GM23248 (cell line): ENCODE measurements at regions not wholly inside any gene's neighbourhood (a gene's known extent, or its start where the extent isn't known, plus 50 kb on each side); places are given as distances from the start of the nearest gene placed in this dataset.

Experiments
- EZH2 ChIP-seq: fragments of 200-600 bp; sonication (generic); IDR thresholded peaks from 2 replicates; pipeline ENCODE4 v1.6.1; 2018; ENCODE audit warnings: antibody characterized with exemption, mild to moderate bottlenecking; ENCODE audit not compliant: insufficient read depth, poor library complexity, severe bottlenecking
- EZH2phosphoT487 ChIP-seq: fragments of 200-600 bp; sonication (generic); IDR thresholded peaks from 2 replicates; pipeline ENCODE4 v1.6.1; 2018; ENCODE audit warnings: antibody characterized with exemption, moderate library complexity, mild to moderate bottlenecking, low read depth; ENCODE audit not compliant: insufficient read depth

GRCh38 chr9:7461791-7462190 is 337.8 kb downstream of the DMAC1 start:
- TF ChIP-seq EZH2 (no peak), EZH2phosphoT487 (no peak)
